WERI-Rb-1 (cell line): ENCODE measurements at regions not wholly inside any gene's neighbourhood (a gene's known extent, or its start where the extent isn't known, plus 50 kb on each side); places are given as distances from the start of the nearest gene placed in this dataset.

ENCODE experiments used
- DNase-seq: peaks from one replicate; pipeline ENCODE4 v3.0.0-alpha.2; 2020
- H3K27ac ChIP-seq: fragments of 250-450 bp; sonication (Bioruptor Pico); 2 replicates; pipeline ENCODE4 v1.5.1; 2020; ENCODE audit warnings: mild to moderate bottlenecking, moderate library complexity
- H3K27me3 ChIP-seq: fragments of 250-450 bp; sonication (Bioruptor Pico); 2 replicates; pipeline ENCODE4 v1.5.1; 2021; ENCODE audit warnings: mild to moderate bottlenecking, low read depth, moderate library complexity; ENCODE audit not compliant: insufficient read depth, severe bottlenecking
- H3K36me3 ChIP-seq: fragments of 250-450 bp; sonication (Bioruptor Pico); 2 replicates; pipeline ENCODE4 v1.5.1; 2020; ENCODE audit warnings: mild to moderate bottlenecking, moderate library complexity
- H3K4me3 ChIP-seq: 2 replicates; pipeline ENCODE4 v1.5.1; 2011; ENCODE audit warnings: low read depth, mild to moderate bottlenecking, control low read depth, low read length
- H3K9me3 ChIP-seq: fragments of 250-450 bp; sonication (Bioruptor Pico); 2 replicates; pipeline ENCODE4 v1.5.1; 2021; ENCODE audit warnings: mild to moderate bottlenecking, moderate library complexity; ENCODE audit not compliant: severe bottlenecking
- TF ChIP-seq, protein P1 (sequence below): IDR thresholded peaks from 2 replicates; pipeline ENCODE4 v1.5.1; 2011; ENCODE audit warnings: low read depth, mild to moderate bottlenecking, control low read depth, inconsistent platforms, low read length

DNA sequence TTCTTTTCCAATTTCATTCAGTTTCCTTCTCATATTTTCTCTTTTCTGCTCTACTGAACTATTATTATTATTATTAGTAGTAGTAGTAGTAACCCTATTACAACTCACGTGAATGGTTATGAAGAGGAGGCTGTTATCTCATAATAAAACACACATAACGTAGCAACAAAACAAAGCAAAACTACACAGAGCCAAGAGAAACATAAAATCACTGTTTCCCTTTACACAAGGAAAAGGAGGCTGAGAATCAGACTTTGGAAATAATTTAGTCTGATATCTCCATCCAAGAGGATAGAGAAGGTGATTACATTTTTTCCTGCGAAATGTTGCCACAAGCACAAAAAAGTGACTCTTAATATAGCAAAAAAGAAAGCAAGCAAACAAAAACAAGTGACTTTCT is 975.8 kb upstream of the FLRT2 start:
- no peak for DNase-seq
- no peak overlapping the region for H3K4me3 ChIP-seq
- no peak overlapping the region for H3K27ac ChIP-seq
- H3K9me3 ChIP-seq: no peaks in the 10 kb centered on the region
- H3K27me3 ChIP-seq: no peaks in the 10 kb centered on the region
- TF ChIP-seq, protein P1, sequence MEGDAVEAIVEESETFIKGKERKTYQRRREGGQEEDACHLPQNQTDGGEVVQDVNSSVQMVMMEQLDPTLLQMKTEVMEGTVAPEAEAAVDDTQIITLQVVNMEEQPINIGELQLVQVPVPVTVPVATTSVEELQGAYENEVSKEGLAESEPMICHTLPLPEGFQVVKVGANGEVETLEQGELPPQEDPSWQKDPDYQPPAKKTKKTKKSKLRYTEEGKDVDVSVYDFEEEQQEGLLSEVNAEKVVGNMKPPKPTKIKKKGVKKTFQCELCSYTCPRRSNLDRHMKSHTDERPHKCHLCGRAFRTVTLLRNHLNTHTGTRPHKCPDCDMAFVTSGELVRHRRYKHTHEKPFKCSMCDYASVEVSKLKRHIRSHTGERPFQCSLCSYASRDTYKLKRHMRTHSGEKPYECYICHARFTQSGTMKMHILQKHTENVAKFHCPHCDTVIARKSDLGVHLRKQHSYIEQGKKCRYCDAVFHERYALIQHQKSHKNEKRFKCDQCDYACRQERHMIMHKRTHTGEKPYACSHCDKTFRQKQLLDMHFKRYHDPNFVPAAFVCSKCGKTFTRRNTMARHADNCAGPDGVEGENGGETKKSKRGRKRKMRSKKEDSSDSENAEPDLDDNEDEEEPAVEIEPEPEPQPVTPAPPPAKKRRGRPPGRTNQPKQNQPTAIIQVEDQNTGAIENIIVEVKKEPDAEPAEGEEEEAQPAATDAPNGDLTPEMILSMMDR: no peak
- no peaks in the 10 kb centered on the region for H3K36me3 ChIP-seq

DNA sequence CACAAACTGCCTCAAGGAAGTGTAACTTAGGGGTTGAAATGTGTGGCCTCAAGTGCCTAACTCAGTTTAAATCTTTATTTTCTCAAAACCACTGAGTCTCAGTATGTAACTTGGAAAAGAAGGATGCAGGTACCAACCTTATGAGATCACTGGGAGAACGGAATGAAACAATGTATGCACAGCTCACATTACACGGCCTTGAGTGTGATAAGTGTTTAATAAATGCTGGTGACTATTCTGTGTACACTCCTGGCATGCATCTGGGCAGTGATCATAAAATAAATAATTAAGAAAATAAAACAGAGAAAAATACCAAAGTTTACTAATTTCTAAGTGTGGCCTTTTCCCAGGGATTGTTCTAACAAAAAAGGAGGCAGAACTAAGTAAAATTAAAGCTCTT is 974.5 kb upstream of the FLRT2 start:
- TF ChIP-seq, protein P1: no peak
- Histone ChIP-seq H3K27ac (no peak overlapping the region), H3K9me3 (no peaks in the 10 kb centered on the region), H3K4me3 (no peak overlapping the region), H3K27me3 (no peaks in the 10 kb centered on the region), H3K36me3 (no peaks in the 10 kb centered on the region)
- no peak for DNase-seq

DNA sequence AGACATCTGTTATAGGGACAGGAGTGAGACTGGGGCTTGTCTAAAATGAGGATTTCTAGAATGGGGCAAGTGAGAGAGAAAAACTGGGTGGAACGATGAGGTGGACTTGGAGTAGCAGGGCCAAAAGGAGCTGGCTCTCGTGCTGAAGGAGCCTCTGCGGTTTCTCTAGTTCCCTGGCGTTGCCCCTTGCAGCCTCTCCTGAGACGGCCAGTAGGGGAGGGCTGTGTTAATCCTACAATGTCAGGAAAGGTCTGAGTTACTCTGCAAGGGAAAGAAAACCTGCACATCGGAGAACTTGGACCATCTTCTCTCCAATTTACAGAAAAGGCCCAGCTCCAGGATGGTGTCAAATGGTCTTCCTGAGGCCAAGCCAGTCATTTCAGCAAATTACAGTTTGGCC is 963.8 kb upstream of the FLRT2 start:
- Histone ChIP-seq H3K27ac (no peak overlapping the region), H3K9me3 (no peaks in the 10 kb centered on the region), H3K36me3 (no peaks in the 10 kb centered on the region), H3K4me3 (no peak overlapping the region), H3K27me3 (no peaks in the 10 kb centered on the region)
- TF ChIP-seq, protein P1: no peak
- DNase-seq: no peak

DNA sequence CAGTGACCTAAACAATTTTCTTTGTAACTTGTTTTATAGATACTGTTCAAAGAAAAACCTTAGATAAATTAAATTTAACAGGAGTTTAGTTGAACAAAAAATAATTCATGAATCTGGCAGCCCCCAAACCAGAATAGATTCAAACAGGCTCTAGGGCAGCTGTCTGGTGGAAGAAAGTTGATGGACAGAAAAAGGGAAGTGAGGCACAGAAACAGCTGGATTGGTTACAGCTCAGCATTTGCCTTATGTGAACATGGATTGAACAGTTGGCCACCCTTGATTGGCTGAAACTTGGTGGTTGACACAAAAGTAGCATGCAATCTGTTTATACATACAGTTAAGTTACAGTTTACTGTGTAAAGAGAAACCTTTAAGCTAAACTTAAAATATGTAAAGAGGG is 954.3 kb upstream of the FLRT2 start:
- TF ChIP-seq, protein P1: no peak
- H3K27ac ChIP-seq: no peak overlapping the region
- H3K27me3 ChIP-seq: no peaks in the 10 kb centered on the region
- DNase-seq: no peak
- no peaks in the 10 kb centered on the region for H3K36me3 ChIP-seq
- no peaks in the 10 kb centered on the region for H3K9me3 ChIP-seq
- no peak overlapping the region for H3K4me3 ChIP-seq

DNA sequence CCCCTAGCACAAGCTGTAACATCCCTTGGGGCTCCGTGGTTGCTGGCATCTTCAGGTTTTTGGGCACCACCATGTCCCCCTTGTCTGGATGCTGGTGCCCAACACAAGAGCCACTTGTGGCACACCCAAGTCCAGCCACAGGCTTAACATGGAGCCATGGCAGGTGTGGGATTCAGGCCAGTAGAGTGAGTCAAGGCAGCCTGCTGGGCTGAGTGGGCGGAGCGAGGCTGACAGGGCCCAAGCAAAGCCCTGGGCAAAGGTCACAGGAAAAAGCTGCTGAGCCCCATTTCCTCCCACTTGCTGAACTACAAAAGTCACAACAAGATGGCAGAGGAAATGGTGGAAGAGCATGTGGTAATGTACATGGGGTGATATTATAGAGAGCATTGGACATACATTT is 950.7 kb upstream of the FLRT2 start:
- DNase-seq: no peak
- no peak overlapping the region for H3K27ac ChIP-seq
- no peaks in the 10 kb centered on the region for H3K9me3 ChIP-seq
- TF ChIP-seq, protein P1: no peak
- no peaks in the 10 kb centered on the region for H3K36me3 ChIP-seq
- no peak overlapping the region for H3K4me3 ChIP-seq
- H3K27me3 ChIP-seq: no peaks in the 10 kb centered on the region

DNA sequence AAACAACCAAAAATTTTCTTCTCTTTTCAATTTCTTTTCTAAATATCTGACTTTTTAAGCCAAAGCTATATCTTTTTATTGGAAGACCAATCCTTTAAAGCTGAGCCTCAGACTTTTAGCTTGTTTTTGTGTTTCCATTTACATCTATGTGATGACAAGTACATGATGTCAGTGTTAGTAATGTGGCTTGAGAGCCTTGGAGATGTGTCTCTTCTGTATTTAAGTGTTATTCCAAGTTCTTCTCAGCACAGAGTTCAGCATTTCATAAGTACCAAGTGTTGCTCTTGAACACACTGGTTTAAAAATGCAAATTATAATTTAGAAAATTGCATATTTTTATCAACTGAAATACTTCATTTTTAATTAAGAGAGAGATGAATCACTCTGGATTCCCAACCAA is 948.9 kb upstream of the FLRT2 start:
- no peaks in the 10 kb centered on the region for H3K27me3 ChIP-seq
- no peak for DNase-seq
- H3K27ac ChIP-seq: no peak overlapping the region
- H3K9me3 ChIP-seq: no peaks in the 10 kb centered on the region
- TF ChIP-seq, protein P1: no peak
- H3K4me3 ChIP-seq: no peak overlapping the region
- no peaks in the 10 kb centered on the region for H3K36me3 ChIP-seq
